CD14-positive monocyte (primary cell): ENCODE measurements at regions not wholly inside any gene's neighbourhood (a gene's known extent, or its start where the extent isn't known, plus 50 kb on each side); places are given as distances from the start of the nearest gene placed in this dataset.

ENCODE experiments used
- DNase-seq, 3 donors: peaks; one replicate each; pipeline ENCODE4 v3.0.0-alpha.2; 2011 to 2022
- H2AFZ ChIP-seq: 2 replicates; pipeline ENCODE4 v1.6.0; 2012; ENCODE audit warnings: mild to moderate bottlenecking, low read depth, low read length, inconsistent platforms; ENCODE audit not compliant: insufficient read depth, poor library complexity, severe bottlenecking
- H3K27ac ChIP-seq, 2 donors: 1 replicate in 1 of 2; 2 replicates in 1 of 2; pipeline ENCODE4 v1.5.1; 2012 to 2013; ENCODE audit warnings: low read length in 2 of 2, control low read depth in 1 of 2, inconsistent platforms in 1 of 2, low read depth in 1 of 2, mild to moderate bottlenecking in 1 of 2
- H3K27me3 ChIP-seq, 2 donors: one replicate each; pipeline versions ENCODE4 v1.6.0 to v1.6.1; 2011 to 2013; ENCODE audit warnings: low read length in 2 of 2; ENCODE audit not compliant: control insufficient read depth in 2 of 2, insufficient read depth in 2 of 2
- H3K36me3 ChIP-seq, 2 donors: replicated peaks in 1 of 2; 1 replicate in 1 of 2; 2 replicates in 1 of 2; pipeline versions ENCODE4 v1.5.1 to v1.6.1; 2012 to 2013; ENCODE audit warnings: low read length in 2 of 2, control low read depth in 1 of 2, inconsistent platforms in 1 of 2, mild to moderate bottlenecking in 1 of 2; ENCODE audit not compliant: insufficient read depth in 2 of 2, control insufficient read depth in 1 of 2
- H3K4me1 ChIP-seq, 2 donors: 1 replicate in 1 of 2; 2 replicates in 1 of 2; pipeline versions ENCODE4 v1.5.1 to v1.6.1; 2012 to 2013; ENCODE audit warnings: low read length in 2 of 2, control low read depth in 1 of 2, inconsistent platforms in 1 of 2, mild to moderate bottlenecking in 1 of 2, moderate library complexity in 1 of 2; ENCODE audit not compliant: insufficient read depth in 2 of 2, control insufficient read depth in 1 of 2
- H3K4me2 ChIP-seq: replicated peaks from 2 replicates; pipeline ENCODE3; 2012; ENCODE audit warnings: low read length, moderate library complexity, mild to moderate bottlenecking; ENCODE audit not compliant: poor library complexity, severe bottlenecking; ENCODE audit errors: extremely low read depth
- H3K4me3 ChIP-seq, 3 experiments: fragments of 200-600 bp in 1 of 3; sonication (generic) in 1 of 3; replicated peaks in 1 of 3; 1 replicate in 2 of 3; 2 replicates in 1 of 3; pipeline ENCODE4 v1.5.1; 2011 to 2013; ENCODE audit warnings: low read length in 3 of 3, mild to moderate bottlenecking in 3 of 3, control low read depth in 2 of 3, low read depth in 2 of 3, inconsistent platforms in 1 of 3, moderate library complexity in 1 of 3
- H3K79me2 ChIP-seq: 2 replicates; pipeline ENCODE4 v1.6.0; 2012; ENCODE audit warnings: mild to moderate bottlenecking, control low read depth, inconsistent platforms, low read length, moderate library complexity; ENCODE audit not compliant: insufficient read depth
- H3K9ac ChIP-seq: 2 replicates; pipeline ENCODE4 v1.6.0; 2017; ENCODE audit warnings: low read length, mild to moderate bottlenecking; ENCODE audit not compliant: insufficient read depth, poor library complexity, severe bottlenecking
- H3K9me3 ChIP-seq, 2 donors: replicated peaks in 1 of 2; 1 replicate in 1 of 2; 2 replicates in 1 of 2; pipeline versions ENCODE4 v1.5.1 to v1.6.1; 2012 to 2013; ENCODE audit warnings: low read length in 2 of 2, control low read depth in 1 of 2; ENCODE audit not compliant: control insufficient read depth in 1 of 2, insufficient read depth in 1 of 2
- H4K20me1 ChIP-seq: 2 replicates; pipeline ENCODE4 v1.6.0; 2012; ENCODE audit warnings: mild to moderate bottlenecking, low read length, control low read depth, moderate library complexity; ENCODE audit not compliant: insufficient read depth
- H3K27ac Mint-ChIP-seq, 7 donors: one replicate each; pipeline ENCODE4 v1.8.0; 2020; ENCODE audit warnings: mild to moderate bottlenecking in 7 of 7, mixed read lengths in 7 of 7, moderate library complexity in 6 of 7, inconsistent platforms in 2 of 7
- H3K27me3 Mint-ChIP-seq, 3 donors: one replicate each; pipeline ENCODE4 v1.8.0; 2021 to 2022; ENCODE audit warnings: low read depth in 3 of 3, mild to moderate bottlenecking in 3 of 3, mixed read lengths in 3 of 3, moderate library complexity in 3 of 3, inconsistent platforms in 1 of 3
- H3K36me3 Mint-ChIP-seq, 2 donors: one replicate each; pipeline ENCODE4 v1.8.0; 2020; ENCODE audit warnings: mixed read lengths in 2 of 2, inconsistent platforms in 1 of 2, mild to moderate bottlenecking in 1 of 2
- H3K4me1 Mint-ChIP-seq: one replicate; pipeline ENCODE4 v1.8.0; 2020; ENCODE audit warnings: mild to moderate bottlenecking, mixed read lengths
- H3K4me3 Mint-ChIP-seq, 2 donors: one replicate each; pipeline ENCODE4 v1.8.0; 2020; ENCODE audit warnings: mild to moderate bottlenecking in 2 of 2, mixed read lengths in 2 of 2, moderate library complexity in 1 of 2
- H3K9me3 Mint-ChIP-seq, 7 donors: one replicate each; pipeline ENCODE4 v1.8.0; 2020 to 2022; ENCODE audit warnings: mixed read lengths in 7 of 7, mild to moderate bottlenecking in 6 of 7, moderate library complexity in 6 of 7, inconsistent platforms in 2 of 7
- WGBS: methylation state at CpG from one replicate; pipeline ENCODE4 v1.1.5; 2013; ENCODE audit warnings: missing lambda C conversion rate; ENCODE audit not compliant: insufficient coverage; 5-methylcytosine and 5-hydroxymethylcytosine counted together
- intact Hi-C, 2 donors: fragments of 100-400 bp; cut with micrococcal nuclease; formaldehyde crosslinking; loops; one replicate each; pipeline versions ENCODE4 v1.15.0 to v1.15.1; 2023
- TF ChIP-seq, protein P1 (sequence below): fragments of 200-600 bp; IDR thresholded peaks from one replicate; pipeline ENCODE4 v1.8.0; 2022; ENCODE audit warnings: antibody characterized with exemption, mild to moderate bottlenecking

DNA sequence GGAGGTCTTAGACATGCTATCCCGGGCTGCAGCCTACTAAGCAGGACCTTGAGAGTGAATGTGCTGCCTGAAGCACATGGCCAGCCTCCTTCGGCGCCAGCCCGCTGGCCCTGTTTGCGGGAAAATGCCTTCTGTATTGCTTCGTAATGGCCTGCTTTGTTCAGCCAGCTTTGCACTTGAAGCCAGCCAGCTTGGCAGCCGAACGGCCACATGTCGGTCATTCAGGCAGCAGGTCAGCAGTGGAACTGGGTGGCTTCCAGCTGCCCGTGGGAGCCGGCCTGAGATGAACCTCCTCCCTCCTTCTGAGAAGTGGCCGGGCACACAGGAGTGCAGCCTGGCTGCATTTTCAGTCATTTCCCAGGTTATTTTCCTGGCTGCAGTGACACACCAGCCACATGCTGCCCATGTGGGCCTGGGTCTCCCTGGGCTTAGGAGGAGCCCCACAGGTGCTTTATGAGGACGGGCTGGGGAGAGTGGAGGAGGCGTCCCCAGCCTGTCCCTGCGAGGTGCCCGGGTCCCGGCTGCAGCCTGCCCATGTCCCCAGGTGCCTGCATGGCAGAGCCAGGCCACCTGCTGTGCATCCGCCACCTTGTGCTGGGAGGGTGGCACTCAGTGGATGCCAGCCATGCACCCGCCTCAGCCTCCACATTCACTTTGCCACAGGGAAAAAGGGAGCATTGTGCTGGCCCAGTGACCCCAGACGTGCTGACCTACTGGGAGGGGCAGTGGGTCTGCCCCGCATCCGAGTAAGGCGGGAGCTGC lies 103.5 kb downstream of the SIK1 start:
- WGBS = 97% methylated on average over 15 of the region's 23 CpGs
- no peaks in the 10 kb centered on the region for H3K36me3 Mint-ChIP-seq
- peaks cover 6% of the 10 kb centered on the region for H3K4me1 Mint-ChIP-seq

DNA sequence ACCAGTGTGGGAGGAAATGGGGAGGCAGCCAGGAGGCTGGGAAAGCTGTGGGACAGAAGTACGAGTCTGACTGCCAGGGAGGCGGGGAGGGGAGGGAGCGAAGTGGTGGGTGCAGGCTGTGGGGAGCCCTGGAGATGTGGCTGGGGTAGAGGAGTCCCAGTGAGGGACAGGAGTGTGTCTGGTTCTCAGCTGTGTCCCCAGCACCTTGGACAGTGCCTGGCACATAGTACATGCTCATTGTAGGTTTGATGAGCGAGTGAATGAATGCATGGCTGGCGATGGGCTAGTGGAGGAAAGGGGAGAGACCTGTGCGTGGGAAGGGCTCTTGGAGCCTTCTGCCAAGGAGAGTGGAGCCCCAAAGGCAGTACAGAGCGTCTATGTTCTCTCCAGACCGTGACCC lies 104.1 kb downstream of the SIK1 start:
- H3K4me2 ChIP-seq = no peak overlapping the region
- no peak for DNase-seq
- peak overlapping the region in 1 of 7 donors; percentile 73 for H3K27ac Mint-ChIP-seq
- intact Hi-C loops = loop anchor here in 1 of 2 donors (10.0 kb wide), 1 partner anchor 302 kb away; no protein-coding TSS in a partner anchor
- no peak overlapping the region for H3K4me3 Mint-ChIP-seq
- H3K36me3 ChIP-seq = no peaks in the 10 kb centered on the region
- 93% methylated on average over 8 of the region's 8 CpGs for WGBS
- no peak overlapping the region for H3K9ac ChIP-seq
- no peaks in the 10 kb centered on the region for H3K27me3 ChIP-seq
- no peaks in the 10 kb centered on the region for H3K79me2 ChIP-seq
- no peaks in the 10 kb centered on the region for H3K36me3 Mint-ChIP-seq
- peaks cover 6% of the 10 kb centered on the region for H3K4me1 Mint-ChIP-seq
- H3K9me3 Mint-ChIP-seq = peaks cover under 1 to 8% (median 6%) of the 10 kb centered on the region in 7 donors
- H3K9me3 ChIP-seq = peaks cover 0 to 7% of the 10 kb centered on the region in 2 donors
- peaks cover under 1 to 7% (median 4%) of the 10 kb centered on the region in 3 donors for H3K27me3 Mint-ChIP-seq
- H3K4me1 ChIP-seq = no peaks in the 10 kb centered on the region
- no peak overlapping the region for H2AFZ ChIP-seq
- no peak overlapping the region for H3K27ac ChIP-seq
- H4K20me1 ChIP-seq = no peaks in the 10 kb centered on the region
- no peak overlapping the region for H3K4me3 ChIP-seq
- TF ChIP-seq, protein P1, sequence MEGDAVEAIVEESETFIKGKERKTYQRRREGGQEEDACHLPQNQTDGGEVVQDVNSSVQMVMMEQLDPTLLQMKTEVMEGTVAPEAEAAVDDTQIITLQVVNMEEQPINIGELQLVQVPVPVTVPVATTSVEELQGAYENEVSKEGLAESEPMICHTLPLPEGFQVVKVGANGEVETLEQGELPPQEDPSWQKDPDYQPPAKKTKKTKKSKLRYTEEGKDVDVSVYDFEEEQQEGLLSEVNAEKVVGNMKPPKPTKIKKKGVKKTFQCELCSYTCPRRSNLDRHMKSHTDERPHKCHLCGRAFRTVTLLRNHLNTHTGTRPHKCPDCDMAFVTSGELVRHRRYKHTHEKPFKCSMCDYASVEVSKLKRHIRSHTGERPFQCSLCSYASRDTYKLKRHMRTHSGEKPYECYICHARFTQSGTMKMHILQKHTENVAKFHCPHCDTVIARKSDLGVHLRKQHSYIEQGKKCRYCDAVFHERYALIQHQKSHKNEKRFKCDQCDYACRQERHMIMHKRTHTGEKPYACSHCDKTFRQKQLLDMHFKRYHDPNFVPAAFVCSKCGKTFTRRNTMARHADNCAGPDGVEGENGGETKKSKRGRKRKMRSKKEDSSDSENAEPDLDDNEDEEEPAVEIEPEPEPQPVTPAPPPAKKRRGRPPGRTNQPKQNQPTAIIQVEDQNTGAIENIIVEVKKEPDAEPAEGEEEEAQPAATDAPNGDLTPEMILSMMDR = no peak

More for the DNA sequence above, 103.5 kb downstream of the SIK1 start:
- DNase-seq = no peak
- Histone ChIP-seq H3K79me2 (no peaks in the 10 kb centered on the region), H3K27ac (no peak overlapping the region), H4K20me1 (no peaks in the 10 kb centered on the region), H3K36me3 (no peaks in the 10 kb centered on the region), H3K4me3 (no peak overlapping the region), H3K9me3 (peaks cover 0 to under 1% of the 10 kb centered on the region in 2 donors), H3K27me3 (no peaks in the 10 kb centered on the region), H3K4me2 (no peak overlapping the region), H3K4me1 (no peaks in the 10 kb centered on the region), H2AFZ (no peak overlapping the region), H3K9ac (no peak overlapping the region)
- TF ChIP-seq, protein P1 = no peak
- Mint-ChIP-seq H3K9me3 (peaks cover 0 to 3% (median under 1%) of the 10 kb centered on the region in 7 donors), H3K27me3 (peaks cover 0 to 4% (median 4%) of the 10 kb centered on the region in 3 donors), H3K4me3 (no peak overlapping the region), H3K27ac (no peak overlapping the region)
- intact Hi-C loops = loop anchor here in 1 of 2 donors (10.0 kb wide), 1 partner anchor 301 kb away; no protein-coding TSS in a partner anchor
